ENCODE measurements at regions not wholly inside any gene's neighbourhood (a gene's known extent, or its start where the extent isn't known, plus 50 kb on each side); places are given as distances from the start of the nearest gene placed in this dataset.

DNA sequence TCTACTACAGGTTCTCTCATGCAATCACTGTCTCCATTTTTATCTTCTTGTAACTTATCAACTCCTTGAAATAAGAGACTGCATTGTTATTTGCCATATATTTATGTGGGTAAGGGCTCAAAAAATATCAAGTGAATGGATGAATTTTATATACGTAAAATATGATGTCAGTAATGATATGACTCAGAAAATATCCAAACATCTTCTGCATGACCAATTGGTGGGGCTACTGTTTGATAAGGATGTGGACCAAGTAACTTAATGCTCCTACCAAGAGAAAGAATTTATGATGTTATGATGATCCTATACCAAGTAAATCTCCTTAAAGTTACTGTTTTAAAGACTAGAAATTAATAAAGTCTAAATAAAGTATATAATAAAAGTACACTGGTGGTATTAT, 103.7 kb downstream of the OGFRL1 start:
- Histone ChIP-seq H3K4me3 (ENCODE audit: low read length) (no peak overlapping the region), H3K27me3 (replicated peaks; ENCODE audit: insufficient read depth, low read length) (no peaks in the 10 kb centered on the region), H3K9me2 (replicated peaks; ENCODE audit: insufficient read depth, low read length) (no peaks in the 10 kb centered on the region), H2AFZ (ENCODE audit: low read length) (no peak overlapping the region), H4K20me1 (ENCODE audit: insufficient read depth, low read length) (no peaks in the 10 kb centered on the region), H3K4me1 (ENCODE audit: low read length) (peaks cover 19% of the 10 kb centered on the region), H3K9me3 (replicated peaks; ENCODE audit: insufficient read depth, low read length) (no peaks in the 10 kb centered on the region), H3K9ac (ENCODE audit: low read length) (no peak overlapping the region), H3K27ac (ENCODE audit: low read length) (no peak overlapping the region), H3K4me2 (ENCODE audit: low read depth, low read length) (no peak overlapping the region), H3K79me2 (ENCODE audit: low read length) (no peaks in the 10 kb centered on the region), H3K36me3 (replicated peaks; ENCODE audit: insufficient read depth, low read length) (no peaks in the 10 kb centered on the region), H3F3A (ENCODE audit: insufficient read depth, low read length) (peaks cover 12% of the 10 kb centered on the region; the same call in 1 of the 2 replicates)
- no peak for DNase-seq
- TF ChIP-seq EZH2phosphoT487 (IDR thresholded peaks at IDR 0.05; ENCODE audit: low read length): no peak
- TF ChIP-seq EZH2 (optimal IDR thresholded peaks at IDR 0.05; ENCODE audit: low read depth, low read length): no peak
- TF ChIP-seq, protein P1, sequence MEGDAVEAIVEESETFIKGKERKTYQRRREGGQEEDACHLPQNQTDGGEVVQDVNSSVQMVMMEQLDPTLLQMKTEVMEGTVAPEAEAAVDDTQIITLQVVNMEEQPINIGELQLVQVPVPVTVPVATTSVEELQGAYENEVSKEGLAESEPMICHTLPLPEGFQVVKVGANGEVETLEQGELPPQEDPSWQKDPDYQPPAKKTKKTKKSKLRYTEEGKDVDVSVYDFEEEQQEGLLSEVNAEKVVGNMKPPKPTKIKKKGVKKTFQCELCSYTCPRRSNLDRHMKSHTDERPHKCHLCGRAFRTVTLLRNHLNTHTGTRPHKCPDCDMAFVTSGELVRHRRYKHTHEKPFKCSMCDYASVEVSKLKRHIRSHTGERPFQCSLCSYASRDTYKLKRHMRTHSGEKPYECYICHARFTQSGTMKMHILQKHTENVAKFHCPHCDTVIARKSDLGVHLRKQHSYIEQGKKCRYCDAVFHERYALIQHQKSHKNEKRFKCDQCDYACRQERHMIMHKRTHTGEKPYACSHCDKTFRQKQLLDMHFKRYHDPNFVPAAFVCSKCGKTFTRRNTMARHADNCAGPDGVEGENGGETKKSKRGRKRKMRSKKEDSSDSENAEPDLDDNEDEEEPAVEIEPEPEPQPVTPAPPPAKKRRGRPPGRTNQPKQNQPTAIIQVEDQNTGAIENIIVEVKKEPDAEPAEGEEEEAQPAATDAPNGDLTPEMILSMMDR (IDR thresholded peaks at IDR 0.05; ENCODE audit: low read length): no peak

DNA sequence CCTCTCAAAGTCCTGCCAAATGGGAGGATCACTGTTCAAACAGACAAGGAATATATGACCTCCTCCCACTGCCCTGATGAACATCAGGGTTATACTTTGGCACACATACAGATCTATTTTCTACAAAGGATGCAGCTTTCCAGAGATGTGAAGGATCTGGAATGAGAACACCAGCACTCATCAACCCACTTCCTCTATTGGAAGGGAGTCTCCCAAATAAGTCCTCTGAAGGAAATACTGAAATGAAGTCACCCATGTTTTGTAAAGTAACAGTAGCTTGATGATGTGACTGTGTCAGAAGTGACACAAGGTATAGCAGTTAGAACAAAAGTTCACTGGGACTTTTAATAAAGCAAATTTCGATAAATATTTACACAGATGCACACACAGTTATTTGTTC, 104.9 kb downstream of the OGFRL1 start:
- Histone ChIP-seq H3K9me2 (replicated peaks; ENCODE audit: insufficient read depth, low read length) (no peaks in the 10 kb centered on the region), H4K20me1 (ENCODE audit: insufficient read depth, low read length) (no peaks in the 10 kb centered on the region), H3K4me1 (ENCODE audit: low read length) (peaks cover 9% of the 10 kb centered on the region), H3K9me3 (replicated peaks; ENCODE audit: insufficient read depth, low read length) (no peaks in the 10 kb centered on the region), H3F3A (ENCODE audit: insufficient read depth, low read length) (0 out of 2 replicates have a peak, but pooled peaks cover 3% of the 10 kb centered on the region), H2AFZ (ENCODE audit: low read length) (no peak overlapping the region), H3K9ac (ENCODE audit: low read length) (no peak overlapping the region), H3K27me3 (replicated peaks; ENCODE audit: insufficient read depth, low read length) (no peaks in the 10 kb centered on the region), H3K4me2 (ENCODE audit: low read depth, low read length) (no peak overlapping the region), H3K36me3 (replicated peaks; ENCODE audit: insufficient read depth, low read length) (no peaks in the 10 kb centered on the region), H3K27ac (ENCODE audit: low read length) (no peak overlapping the region), H3K79me2 (ENCODE audit: low read length) (no peaks in the 10 kb centered on the region), H3K4me3 (ENCODE audit: low read length) (no peak overlapping the region)
- TF ChIP-seq EZH2 (optimal IDR thresholded peaks at IDR 0.05; ENCODE audit: low read depth, low read length): no peak
- no peak for TF ChIP-seq EZH2phosphoT487 (IDR thresholded peaks at IDR 0.05; ENCODE audit: low read length)
- TF ChIP-seq, protein P1 (IDR thresholded peaks at IDR 0.05; ENCODE audit: low read length): no peak
- no peak for DNase-seq

DNA sequence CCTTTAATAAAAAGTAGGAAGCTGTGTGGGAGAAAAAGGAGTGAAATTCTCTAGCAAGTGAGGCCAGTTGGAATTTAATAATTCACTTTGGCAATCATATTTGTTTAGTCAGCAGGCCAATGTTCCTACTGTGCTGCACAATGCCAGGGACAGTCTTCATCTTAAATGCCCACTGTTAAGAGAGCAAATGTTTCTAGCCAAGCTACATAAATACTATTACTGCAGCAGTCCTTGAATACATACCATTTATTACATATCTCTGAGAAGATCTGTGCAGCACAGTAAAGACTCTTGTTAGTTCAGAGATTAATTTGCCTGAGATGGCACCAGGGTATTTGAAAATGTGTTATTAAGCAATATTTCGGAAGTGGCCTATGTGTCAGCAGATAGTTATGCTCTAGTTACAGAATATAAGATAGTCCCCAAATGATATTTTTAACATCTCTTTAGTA, 105.4 kb downstream of the OGFRL1 start:
- Histone ChIP-seq H3K4me1 (ENCODE audit: low read length) (peaks cover 4% of the 10 kb centered on the region), H3K36me3 (replicated peaks; ENCODE audit: insufficient read depth, low read length) (no peaks in the 10 kb centered on the region), H3K27me3 (replicated peaks; ENCODE audit: insufficient read depth, low read length) (no peaks in the 10 kb centered on the region), H4K20me1 (ENCODE audit: insufficient read depth, low read length) (no peaks in the 10 kb centered on the region), H3K9me2 (replicated peaks; ENCODE audit: insufficient read depth, low read length) (no peaks in the 10 kb centered on the region), H3F3A (ENCODE audit: insufficient read depth, low read length) (no peaks in the 10 kb centered on the region), H3K27ac (ENCODE audit: low read length) (no peak overlapping the region), H2AFZ (ENCODE audit: low read length) (no peak overlapping the region), H3K4me2 (ENCODE audit: low read depth, low read length) (no peak overlapping the region), H3K9me3 (replicated peaks; ENCODE audit: insufficient read depth, low read length) (no peaks in the 10 kb centered on the region), H3K79me2 (ENCODE audit: low read length) (no peaks in the 10 kb centered on the region), H3K4me3 (ENCODE audit: low read length) (no peak overlapping the region), H3K9ac (ENCODE audit: low read length) (no peak overlapping the region)
- TF ChIP-seq EZH2phosphoT487 (IDR thresholded peaks at IDR 0.05; ENCODE audit: low read length) (no peak), EZH2 (optimal IDR thresholded peaks at IDR 0.05; ENCODE audit: low read depth, low read length) (no peak)
- TF ChIP-seq, protein P1 (IDR thresholded peaks at IDR 0.05; ENCODE audit: low read length): no peak
- no peak for DNase-seq

All from MM.1S (cell line).